Thymus (tissue), 11 donors: ENCODE measurements at regions not wholly inside any gene's neighbourhood (a gene's known extent, or its start where the extent isn't known, plus 50 kb on each side); places are given as distances from the start of the nearest gene placed in this dataset.

ENCODE experiments used
- DNase-seq, 9 donors: peaks; one replicate each; pipeline ENCODE4 v3.0.0-alpha.2; 2013; ENCODE audit warnings: low spot score in 9 of 9, low read depth in 6 of 9, missing footprints in 1 of 9
- H3K27ac ChIP-seq, 2 donors: one replicate each; pipeline ENCODE4 v1.5.1; 2013; ENCODE audit warnings: control low read depth in 1 of 2, low read depth in 1 of 2, low read length in 1 of 2, mild to moderate bottlenecking in 1 of 2, moderate library complexity in 1 of 2
- H3K27me3 ChIP-seq, 2 donors: one replicate each; pipeline ENCODE4 v1.5.1; 2013; ENCODE audit warnings: low read length in 1 of 2; ENCODE audit not compliant: control insufficient read depth in 2 of 2, insufficient read depth in 1 of 2
- H3K36me3 ChIP-seq, 2 donors: one replicate each; pipeline ENCODE4 v1.5.1; 2013; ENCODE audit warnings: low read length in 1 of 2, mild to moderate bottlenecking in 1 of 2, moderate library complexity in 1 of 2; ENCODE audit not compliant: control insufficient read depth in 2 of 2, insufficient read depth in 2 of 2
- H3K4me1 ChIP-seq, 2 donors: one replicate each; pipeline ENCODE4 v1.5.1; 2013; ENCODE audit warnings: low read length in 2 of 2; ENCODE audit not compliant: control insufficient read depth in 2 of 2, insufficient read depth in 2 of 2
- H3K4me3 ChIP-seq, 2 donors: one replicate each; pipeline ENCODE4 v1.5.1; 2013; ENCODE audit warnings: low read length in 2 of 2, control low read depth in 1 of 2, mild to moderate bottlenecking in 1 of 2
- H3K9me3 ChIP-seq, 2 donors: one replicate each; pipeline ENCODE4 v1.5.1; 2013; ENCODE audit warnings: low read length in 1 of 2, mild to moderate bottlenecking in 1 of 2; ENCODE audit not compliant: control insufficient read depth in 2 of 2, insufficient read depth in 1 of 2
- WGBS: extraction: QIAGEN DNeasy Blood & Tissue Kit; methylation state at CpG from one replicate; pipeline ENCODE4 v1.1.7; 2013; 5-methylcytosine and 5-hydroxymethylcytosine counted together
- donor health status: healthy.

DNA sequence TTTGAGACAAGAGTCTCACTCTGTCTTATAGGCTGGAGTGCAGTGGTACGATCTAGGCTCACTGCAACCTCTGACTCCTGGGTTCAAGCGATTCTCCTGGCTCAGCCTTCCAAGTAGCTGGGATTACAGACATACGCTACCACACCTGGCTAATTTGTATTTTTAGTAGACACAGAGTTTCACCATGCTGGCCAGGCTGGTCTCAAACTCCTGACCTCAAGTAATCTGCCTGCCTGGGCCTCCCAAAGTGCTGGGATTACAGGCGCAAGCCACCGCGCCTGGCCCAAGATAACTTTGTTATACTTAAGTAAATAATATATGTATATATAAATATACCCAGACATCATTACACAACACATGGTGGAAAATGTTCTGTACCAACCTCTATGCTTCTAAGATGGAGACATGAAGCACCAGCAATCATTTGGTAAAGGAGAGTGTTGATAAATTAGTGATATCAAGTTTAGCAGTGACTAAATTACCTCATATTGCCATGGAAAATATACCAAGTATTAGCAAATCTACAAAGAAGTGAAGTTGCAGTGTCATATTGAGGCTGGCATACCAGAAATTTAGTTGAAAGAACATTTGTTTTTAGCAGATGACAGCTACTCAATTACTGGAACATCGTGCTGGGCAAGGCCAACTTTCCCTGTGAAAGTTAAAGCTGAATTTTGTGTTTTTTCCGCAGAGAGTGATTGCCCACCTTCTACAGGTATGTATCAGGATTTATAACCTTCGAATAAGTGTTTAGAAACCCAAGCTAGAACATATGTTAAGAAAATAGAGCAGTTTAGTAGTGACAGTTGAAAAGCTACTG, 177.7 kb downstream of the MYCN start:
- Histone ChIP-seq H3K4me1 (peaks cover 0 to 2% of the 10 kb centered on the region in 2 donors), H3K4me3 (no peak overlapping the region), H3K27ac (no peak overlapping the region), H3K27me3 (no peaks in the 10 kb centered on the region), H3K9me3 (no peaks in the 10 kb centered on the region), H3K36me3 (no peaks in the 10 kb centered on the region)
- DNase-seq: no peak
- WGBS: 93% methylated on average over 9 of the region's 9 CpGs

DNA sequence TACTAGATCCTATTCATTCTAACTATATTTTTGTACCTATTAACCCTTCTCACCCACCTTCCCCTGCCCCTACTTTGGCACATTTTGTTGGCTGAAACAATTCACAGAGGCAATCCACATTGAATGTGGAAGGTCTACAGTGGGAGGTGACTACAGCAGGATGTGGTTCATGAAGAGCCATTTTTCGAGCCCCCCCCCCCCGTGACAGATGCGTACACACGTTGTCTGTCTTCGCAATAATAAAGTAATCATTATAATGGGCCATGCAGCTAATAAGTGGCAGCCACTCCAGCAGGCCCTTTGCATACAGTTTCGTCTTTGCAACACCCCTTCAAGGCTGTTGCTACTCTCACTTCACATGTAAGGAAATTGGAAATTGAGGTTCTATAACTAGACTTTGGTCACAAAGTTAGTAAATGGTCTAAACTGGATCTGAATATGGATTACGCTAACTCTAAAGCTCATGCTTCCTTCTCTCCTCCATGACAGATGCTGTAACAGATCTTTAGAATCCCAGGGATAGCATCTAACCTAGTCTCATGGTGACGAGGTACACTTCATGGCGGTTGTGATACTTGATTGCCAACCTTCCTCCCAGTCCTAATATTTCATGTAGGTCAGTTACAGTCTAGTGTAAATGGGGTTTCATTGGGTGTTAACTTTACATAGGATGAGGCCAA, 176.8 kb downstream of the MYCN start:
- Histone ChIP-seq H3K27ac (no peak overlapping the region), H3K4me3 (no peak overlapping the region), H3K36me3 (no peaks in the 10 kb centered on the region), H3K27me3 (no peaks in the 10 kb centered on the region), H3K9me3 (no peaks in the 10 kb centered on the region), H3K4me1 (peaks cover 0 to 2% of the 10 kb centered on the region in 2 donors)
- 89% methylated on average over 9 of the region's 9 CpGs for WGBS
- DNase-seq: no peak

DNA sequence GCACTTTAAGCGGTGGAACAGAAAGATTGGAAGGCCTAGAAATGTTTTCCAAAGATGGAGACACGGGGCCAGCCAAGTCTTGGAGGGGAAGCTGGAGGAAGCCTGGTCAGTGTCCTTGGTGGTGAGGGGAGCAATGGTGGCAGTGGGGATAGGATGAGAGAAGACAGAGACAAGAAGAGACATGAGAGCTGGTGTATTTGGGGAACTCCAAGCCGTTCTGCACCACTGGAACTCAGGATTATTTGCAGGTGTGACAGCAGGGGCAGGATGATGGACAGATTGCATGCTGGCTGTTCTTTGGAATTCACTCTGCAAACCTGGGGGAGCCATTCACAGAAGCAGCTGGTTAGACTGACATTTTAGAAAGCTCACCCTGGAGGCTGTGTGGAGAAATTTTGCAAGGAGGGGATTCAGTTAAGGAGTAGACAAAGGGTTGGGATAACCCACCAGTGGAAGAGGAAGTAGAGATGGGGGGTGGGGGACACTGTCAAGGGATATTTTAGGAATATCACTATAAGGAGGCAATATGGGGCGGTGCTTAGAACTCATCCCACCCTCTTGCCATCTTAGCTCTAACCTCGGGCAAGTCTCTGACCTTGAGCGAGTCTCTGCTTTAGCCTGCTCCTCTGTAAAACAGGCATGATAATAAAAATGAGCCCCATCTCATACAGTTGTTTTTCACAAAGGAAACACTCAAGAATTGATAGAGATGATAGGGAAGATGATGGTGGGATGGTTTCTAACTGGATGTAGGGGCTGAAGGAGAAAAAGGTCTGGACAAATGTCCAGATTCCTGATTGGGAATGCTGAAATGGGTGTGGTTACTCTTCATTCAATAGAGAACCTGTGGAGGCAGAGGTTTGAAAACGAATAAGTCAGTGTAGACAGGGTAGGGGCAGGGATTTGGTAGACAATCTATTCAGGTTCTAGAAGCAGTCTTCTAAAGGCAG, 175.8 kb downstream of the MYCN start:
- Histone ChIP-seq H3K27me3 (no peaks in the 10 kb centered on the region), H3K9me3 (no peaks in the 10 kb centered on the region), H3K36me3 (no peaks in the 10 kb centered on the region), H3K27ac (no peak overlapping the region), H3K4me1 (peaks cover 0 to 2% of the 10 kb centered on the region in 2 donors), H3K4me3 (no peak overlapping the region)
- 93% methylated on average over 7 of the region's 7 CpGs for WGBS
- peak in 1 of 9 donors; percentile 20 for DNase-seq

DNA sequence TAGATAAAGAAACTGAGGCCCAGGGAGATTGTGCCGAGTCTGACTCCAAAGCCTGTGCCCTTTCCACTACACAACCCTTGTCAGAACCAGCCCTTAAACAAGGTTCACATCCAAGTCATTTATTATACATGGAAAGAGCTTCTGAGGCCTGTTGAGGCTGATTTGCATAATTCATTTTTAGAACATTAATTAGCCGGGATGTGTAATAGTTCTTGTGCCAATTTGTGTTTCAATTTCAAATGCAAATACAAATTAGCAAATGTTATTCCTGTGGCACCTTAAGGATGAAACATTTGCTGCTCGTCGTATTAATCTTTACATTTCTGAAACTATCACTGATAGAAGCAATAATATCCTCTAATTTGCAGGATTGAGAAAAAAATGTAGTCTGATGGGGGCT, 174.9 kb downstream of the MYCN start:
- no peaks in the 10 kb centered on the region for H3K9me3 ChIP-seq
- no peak overlapping the region for H3K27ac ChIP-seq
- no peaks in the 10 kb centered on the region for H3K27me3 ChIP-seq
- peaks cover 0 to 2% of the 10 kb centered on the region in 2 donors for H3K4me1 ChIP-seq
- no peak for DNase-seq
- 95% methylated on average over 4 of the region's 4 CpGs for WGBS
- H3K36me3 ChIP-seq: no peaks in the 10 kb centered on the region
- H3K4me3 ChIP-seq: no peak overlapping the region

DNA sequence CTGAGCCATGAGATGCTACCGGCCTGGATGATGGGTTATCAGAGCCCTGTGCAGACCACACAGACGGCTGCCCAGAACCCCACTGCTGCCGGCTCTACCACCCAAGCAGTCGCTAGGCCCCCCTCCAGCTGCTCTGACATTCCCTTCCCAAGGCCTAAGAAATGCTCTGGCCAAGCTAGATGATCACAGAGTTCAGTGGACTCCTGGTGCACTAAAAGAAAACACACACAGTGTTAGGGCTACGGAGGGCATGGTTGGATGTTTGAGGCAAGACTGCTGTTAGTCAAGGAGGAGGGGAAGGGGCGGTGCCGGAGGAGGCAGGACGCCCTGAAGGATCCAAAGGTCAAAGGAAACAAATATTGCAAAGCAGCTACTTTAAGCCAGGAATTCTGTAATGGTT, 174.5 kb downstream of the MYCN start:
- H3K4me1 ChIP-seq: peaks cover 0 to 2% of the 10 kb centered on the region in 2 donors
- H3K4me3 ChIP-seq: no peak overlapping the region
- 94% methylated on average over 8 of the region's 8 CpGs for WGBS
- no peaks in the 10 kb centered on the region for H3K36me3 ChIP-seq
- DNase-seq: no peak
- H3K27me3 ChIP-seq: no peaks in the 10 kb centered on the region
- H3K27ac ChIP-seq: no peak overlapping the region
- no peaks in the 10 kb centered on the region for H3K9me3 ChIP-seq

DNA sequence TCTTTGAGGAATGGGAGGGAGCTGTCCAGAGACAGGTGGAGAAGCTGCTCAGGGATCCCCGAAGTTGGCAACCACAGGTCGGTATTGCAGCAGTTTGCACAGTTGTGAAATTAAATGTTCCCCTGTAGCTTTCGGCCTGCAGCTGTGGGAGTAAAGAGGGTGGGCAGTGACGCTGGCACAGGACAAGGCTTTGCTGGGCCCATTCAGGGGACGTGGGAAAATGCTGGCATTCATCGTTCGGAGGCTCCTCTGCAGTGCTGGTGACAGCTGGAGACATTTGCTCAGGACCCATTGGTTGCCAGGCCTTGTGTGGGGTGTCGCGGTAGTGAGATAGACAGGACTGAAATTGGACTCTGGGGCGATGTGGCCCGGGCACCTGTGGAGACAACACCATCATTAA, 173.7 kb downstream of the MYCN start:
- peaks cover 0 to 2% of the 10 kb centered on the region in 2 donors for H3K4me1 ChIP-seq
- H3K4me3 ChIP-seq: no peak overlapping the region
- no peaks in the 10 kb centered on the region for H3K36me3 ChIP-seq
- WGBS: 94% methylated on average over 11 of the region's 11 CpGs
- H3K9me3 ChIP-seq: no peaks in the 10 kb centered on the region
- no peaks in the 10 kb centered on the region for H3K27me3 ChIP-seq
- no peak for DNase-seq
- H3K27ac ChIP-seq: no peak overlapping the region

DNA sequence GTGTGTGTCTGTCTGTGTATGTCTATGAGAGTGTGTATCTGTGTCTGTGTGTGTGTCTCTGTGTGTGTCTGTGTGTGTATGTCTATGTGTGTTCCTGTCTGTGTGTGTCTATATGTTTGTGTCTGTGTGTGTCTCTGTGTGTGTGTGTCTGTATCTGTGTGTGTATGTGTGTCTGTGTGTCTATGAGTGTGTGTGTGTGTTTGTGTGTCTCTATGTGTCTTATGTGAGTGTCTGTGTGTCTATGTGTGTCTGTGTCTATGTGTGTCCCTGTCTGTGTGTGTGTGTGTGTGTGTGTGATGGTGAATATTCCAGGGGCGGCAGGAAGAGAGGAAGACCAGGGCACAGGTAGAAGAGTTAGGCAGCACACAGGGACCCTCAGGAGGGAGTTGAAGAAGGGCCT, 173.2 kb downstream of the MYCN start:
- no peak overlapping the region for H3K27ac ChIP-seq
- no peaks in the 10 kb centered on the region for H3K36me3 ChIP-seq
- DNase-seq: no peak
- H3K4me3 ChIP-seq: no peak overlapping the region
- no peaks in the 10 kb centered on the region for H3K9me3 ChIP-seq
- H3K27me3 ChIP-seq: no peaks in the 10 kb centered on the region
- 100% methylated on average over 1 of the region's 1 CpG for WGBS
- peaks cover 0 to 2% of the 10 kb centered on the region in 2 donors for H3K4me1 ChIP-seq

DNA sequence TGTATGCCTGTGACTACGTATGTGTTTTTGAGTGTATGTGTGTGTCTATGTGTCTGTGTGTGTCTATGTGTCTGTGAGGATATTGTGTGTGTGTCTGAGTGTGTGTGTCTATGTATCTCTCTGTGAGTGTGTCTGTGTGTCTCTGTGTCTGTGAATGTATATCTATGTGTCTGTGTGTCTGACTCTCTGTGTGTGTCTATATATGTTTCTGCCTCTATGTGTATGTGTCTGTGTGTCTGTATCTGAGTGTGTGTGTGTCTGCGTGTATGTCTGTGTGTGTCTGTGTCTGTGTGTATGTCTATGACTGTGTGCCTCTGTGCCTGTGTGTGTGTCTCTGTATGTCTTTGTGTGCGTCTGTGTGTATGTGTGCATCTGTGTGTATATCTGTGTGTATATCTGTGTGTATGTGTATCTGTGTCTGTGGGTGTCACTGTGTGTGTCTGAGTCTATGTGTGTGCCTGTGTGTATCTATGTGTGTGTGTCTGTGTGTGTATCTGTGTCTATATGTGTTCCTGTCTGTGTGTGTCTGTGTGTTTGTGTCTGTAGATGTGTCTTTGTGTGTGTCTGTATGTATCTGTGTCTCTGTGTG, 172.7 kb downstream of the MYCN start:
- Histone ChIP-seq H3K27me3 (no peaks in the 10 kb centered on the region), H3K36me3 (no peaks in the 10 kb centered on the region), H3K9me3 (no peaks in the 10 kb centered on the region), H3K27ac (no peak overlapping the region), H3K4me1 (peaks cover 0 to 2% of the 10 kb centered on the region in 2 donors), H3K4me3 (no peak overlapping the region)
- 82% methylated on average over 3 of the region's 3 CpGs for WGBS
- DNase-seq: no peak
